ENCODE measurements at regions not wholly inside any gene's neighbourhood (a gene's known extent, or its start where the extent isn't known, plus 50 kb on each side); places are given as distances from the start of the nearest gene placed in this dataset.

GRCh38 chr2:175490360-175490791 lies 308.9 kb upstream of the ATP5MC3 start:
- ATAC-seq (ENCODE audit: low read depth) = no peak
- H3K4me1 Mint-ChIP-seq = no peaks in the 10 kb centered on the region
- POLR2A ChIA-PET = no interaction called here
- intact Hi-C loops (cut with micrococcal nuclease) = no loop called here
- H3K9me3 Mint-ChIP-seq = peaks cover 3% of the 10 kb centered on the region
- TF ChIP-seq, protein P1, sequence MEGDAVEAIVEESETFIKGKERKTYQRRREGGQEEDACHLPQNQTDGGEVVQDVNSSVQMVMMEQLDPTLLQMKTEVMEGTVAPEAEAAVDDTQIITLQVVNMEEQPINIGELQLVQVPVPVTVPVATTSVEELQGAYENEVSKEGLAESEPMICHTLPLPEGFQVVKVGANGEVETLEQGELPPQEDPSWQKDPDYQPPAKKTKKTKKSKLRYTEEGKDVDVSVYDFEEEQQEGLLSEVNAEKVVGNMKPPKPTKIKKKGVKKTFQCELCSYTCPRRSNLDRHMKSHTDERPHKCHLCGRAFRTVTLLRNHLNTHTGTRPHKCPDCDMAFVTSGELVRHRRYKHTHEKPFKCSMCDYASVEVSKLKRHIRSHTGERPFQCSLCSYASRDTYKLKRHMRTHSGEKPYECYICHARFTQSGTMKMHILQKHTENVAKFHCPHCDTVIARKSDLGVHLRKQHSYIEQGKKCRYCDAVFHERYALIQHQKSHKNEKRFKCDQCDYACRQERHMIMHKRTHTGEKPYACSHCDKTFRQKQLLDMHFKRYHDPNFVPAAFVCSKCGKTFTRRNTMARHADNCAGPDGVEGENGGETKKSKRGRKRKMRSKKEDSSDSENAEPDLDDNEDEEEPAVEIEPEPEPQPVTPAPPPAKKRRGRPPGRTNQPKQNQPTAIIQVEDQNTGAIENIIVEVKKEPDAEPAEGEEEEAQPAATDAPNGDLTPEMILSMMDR (IDR thresholded peaks at IDR 0.05) = no peak
- no peak for DNase-seq
- no peak overlapping the region for H3K4me3 Mint-ChIP-seq
- CTCF ChIA-PET = no interaction called here
- no peaks in the 10 kb centered on the region for H3K27me3 Mint-ChIP-seq
- no peaks in the 10 kb centered on the region for H3K36me3 Mint-ChIP-seq (ENCODE audit: low read depth)
- no peak overlapping the region for H3K27ac Mint-ChIP-seq

DNA sequence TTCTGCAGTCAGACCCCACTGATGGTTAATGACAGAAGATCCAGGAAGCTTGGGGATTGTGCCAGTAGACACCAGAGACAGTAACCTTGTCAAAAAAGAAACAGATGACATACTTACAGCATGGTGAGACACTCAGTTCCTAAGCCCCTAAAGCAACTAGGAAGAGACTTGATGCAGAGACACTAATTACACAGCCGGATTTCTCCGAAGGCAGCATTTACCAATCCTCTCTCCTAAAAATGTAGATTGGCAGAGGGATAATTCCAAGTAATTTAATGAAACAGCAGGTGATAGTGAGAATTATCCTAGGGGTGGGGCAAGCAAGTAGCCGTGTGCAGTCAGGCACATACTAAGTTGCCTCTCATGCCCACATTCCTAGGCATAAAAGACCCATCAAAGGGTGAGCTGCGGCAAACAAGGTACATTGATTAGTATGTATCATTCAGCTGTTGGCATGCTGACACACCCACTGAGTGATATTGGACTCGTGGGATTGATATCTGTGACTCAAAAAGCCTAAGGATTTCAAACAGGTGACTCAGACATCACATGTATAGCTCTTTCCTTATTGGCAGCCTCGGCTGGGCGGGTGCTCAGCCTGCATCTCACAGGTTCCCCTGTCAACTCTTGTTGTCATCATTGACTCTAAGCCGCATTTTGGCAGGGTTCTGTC lies 296.7 kb upstream of the ATP5MC3 start:
- H3K4me3 Mint-ChIP-seq = no peak overlapping the region
- H3K9me3 Mint-ChIP-seq = no peaks in the 10 kb centered on the region
- no peak for ATAC-seq (ENCODE audit: low read depth)
- CTCF ChIA-PET = no interaction called here
- TF ChIP-seq, protein P1 (IDR thresholded peaks at IDR 0.05) = no peak
- DNase-seq = no peak
- no peaks in the 10 kb centered on the region for H3K27me3 Mint-ChIP-seq
- no peaks in the 10 kb centered on the region for H3K36me3 Mint-ChIP-seq (ENCODE audit: low read depth)
- intact Hi-C loops (cut with micrococcal nuclease) = no loop called here
- no peaks in the 10 kb centered on the region for H3K4me1 Mint-ChIP-seq
- H3K27ac Mint-ChIP-seq = no peak overlapping the region
- POLR2A ChIA-PET = no interaction called here

GRCh38 chr2:175476948-175477347 lies 295.4 kb upstream of the ATP5MC3 start:
- TF ChIP-seq, protein P1 (IDR thresholded peaks at IDR 0.05) = no peak
- H3K36me3 Mint-ChIP-seq (ENCODE audit: low read depth) = no peaks in the 10 kb centered on the region
- DNase-seq = no peak
- ChIA-PET POLR2A (no interaction called here), CTCF (no interaction called here)
- no peaks in the 10 kb centered on the region for H3K27me3 Mint-ChIP-seq
- H3K27ac Mint-ChIP-seq = no peak overlapping the region
- no peak overlapping the region for H3K4me3 Mint-ChIP-seq
- no peaks in the 10 kb centered on the region for H3K9me3 Mint-ChIP-seq
- H3K4me1 Mint-ChIP-seq = no peaks in the 10 kb centered on the region
- intact Hi-C loops (cut with micrococcal nuclease) = no loop called here
- ATAC-seq (ENCODE audit: low read depth) = no peak

GRCh38 chr2:175476374-175476773 lies 294.9 kb upstream of the ATP5MC3 start:
- POLR2A ChIA-PET = no interaction called here
- H3K27me3 Mint-ChIP-seq = no peaks in the 10 kb centered on the region

GRCh38 chr2:175475130-175475529 lies 293.6 kb upstream of the ATP5MC3 start:
- H3K4me1 Mint-ChIP-seq = no peaks in the 10 kb centered on the region
- intact Hi-C loops (cut with micrococcal nuclease) = no loop called here
- H3K27me3 Mint-ChIP-seq = no peaks in the 10 kb centered on the region
- no peaks in the 10 kb centered on the region for H3K9me3 Mint-ChIP-seq
- no peak overlapping the region for H3K4me3 Mint-ChIP-seq
- POLR2A ChIA-PET = no interaction called here
- TF ChIP-seq, protein P1 (IDR thresholded peaks at IDR 0.05) = no peak
- no peak for ATAC-seq (ENCODE audit: low read depth)
- H3K36me3 Mint-ChIP-seq (ENCODE audit: low read depth) = no peaks in the 10 kb centered on the region
- no peak for DNase-seq
- CTCF ChIA-PET = no interaction called here
- no peak overlapping the region for H3K27ac Mint-ChIP-seq

More at GRCh38 chr2:175476374-175476773, 294.9 kb upstream of the ATP5MC3 start:
- Mint-ChIP-seq H3K4me3 (no peak overlapping the region), H3K36me3 (ENCODE audit: low read depth) (no peaks in the 10 kb centered on the region), H3K9me3 (no peaks in the 10 kb centered on the region), H3K4me1 (no peaks in the 10 kb centered on the region), H3K27ac (no peak overlapping the region)
- ATAC-seq (ENCODE audit: low read depth) (no peak), DNase-seq (no peak)
- TF ChIP-seq, protein P1 (IDR thresholded peaks at IDR 0.05) = no peak
- intact Hi-C loops (cut with micrococcal nuclease) = no loop called here
- CTCF ChIA-PET = no interaction called here

All from activated B cell treated with CpG ODN at 0.5 μM for 24 hours (primary cell).